HG03039 (cell line): ENCODE measurements at regions not wholly inside any gene's neighbourhood (a gene's known extent, or its start where the extent isn't known, plus 50 kb on each side); places are given as distances from the start of the nearest gene placed in this dataset.
"Not testable (repeated sequence)": the region's sequence is repeated elsewhere in the genome, so short reads cannot be mapped to it uniquely, and the experiment has no call there.

Experiments used
- ATAC-seq: cut with Tn5 transposase; IDR thresholded peaks from one replicate; pipeline ENCODE4 v1.9.1; 2021; ENCODE audit warnings: mild to moderate bottlenecking, moderate library complexity; ENCODE audit not compliant: unreplicated experiment

- no peak for ATAC-seq
These were observed 139.9 kb upstream of the NCOR2 start for GRCh38 chr12:124707316-124707715.

- ATAC-seq: no peak
These were observed 139.0 kb upstream of the NCOR2 start for GRCh38 chr12:124706363-124706762.

- no peak for ATAC-seq
These were observed 138.2 kb upstream of the NCOR2 start for GRCh38 chr12:124705545-124706138.

GRCh38 chr12:124704619-124705018 lies 137.2 kb upstream of the NCOR2 start:
- no peak for ATAC-seq

- ATAC-seq: no peak
These were observed 136.4 kb upstream of the NCOR2 start for GRCh38 chr12:124703856-124704255.

GRCh38 chr12:124702736-124703135 lies 135.3 kb upstream of the NCOR2 start:
- no peak for ATAC-seq

GRCh38 chr12:124700810-124701592 lies 133.6 kb upstream of the NCOR2 start:
- no peak for ATAC-seq

- ATAC-seq: no peak
These were observed 132.5 kb upstream of the NCOR2 start for GRCh38 chr12:124699909-124700308.

- no peak for ATAC-seq
These were observed 131.5 kb upstream of the NCOR2 start for GRCh38 chr12:124698998-124699305.

- no peak for ATAC-seq
These were observed 131.0 kb upstream of the NCOR2 start for GRCh38 chr12:124698211-124698997.

- ATAC-seq: not testable (repeated sequence)
These were observed 130.3 kb upstream of the NCOR2 start for GRCh38 chr12:124697722-124698121.

- no peak for ATAC-seq
These were observed 129.5 kb upstream of the NCOR2 start for GRCh38 chr12:124696693-124697476.

GRCh38 chr12:124695861-124696260 lies 128.4 kb upstream of the NCOR2 start:
- ATAC-seq: no peak

GRCh38 chr12:124694846-124695497 lies 127.6 kb upstream of the NCOR2 start:
- no peak for ATAC-seq

GRCh38 chr12:124694250-124694649 lies 126.8 kb upstream of the NCOR2 start:
- ATAC-seq: no peak

- no peak for ATAC-seq
These were observed 125.8 kb upstream of the NCOR2 start for GRCh38 chr12:124693111-124693723.

- no peak for ATAC-seq
These were observed 125.0 kb upstream of the NCOR2 start for GRCh38 chr12:124692443-124692842.

- no peak for ATAC-seq
These were observed 124.0 kb upstream of the NCOR2 start for GRCh38 chr12:124691429-124691828.

- ATAC-seq: no peak
These were observed 122.2 kb upstream of the NCOR2 start for GRCh38 chr12:124689631-124690030.

GRCh38 chr12:124688356-124688992 lies 121.1 kb upstream of the NCOR2 start:
- no peak for ATAC-seq
